Ishikawa (cell line): ENCODE measurements at regions not wholly inside any gene's neighbourhood (a gene's known extent, or its start where the extent isn't known, plus 50 kb on each side); places are given as distances from the start of the nearest gene placed in this dataset.

Source experiments
- CEBPB ChIP-seq: IDR thresholded peaks from 2 replicates; pipeline ENCODE4 v1.6.1; 2012
- CREB1 ChIP-seq: IDR thresholded peaks from 2 replicates; pipeline ENCODE4 v1.6.1; 2012; ENCODE audit warnings: low read depth
- EGR1 ChIP-seq: IDR thresholded peaks from 2 replicates; pipeline ENCODE4 v1.6.1; 2012
- EP300 ChIP-seq: IDR thresholded peaks from 2 replicates; pipeline ENCODE4 v1.6.1; 2012; ENCODE audit warnings: borderline replicate concordance
- FOXM1 ChIP-seq: IDR thresholded peaks from 2 replicates; pipeline ENCODE4 v1.6.1; 2012; ENCODE audit warnings: low read depth, borderline replicate concordance
- NFIC ChIP-seq: IDR thresholded peaks from 2 replicates; pipeline ENCODE4 v1.6.1; 2012
- RAD21 ChIP-seq: IDR thresholded peaks from 2 replicates; pipeline ENCODE4 v1.6.1; 2012; ENCODE audit warnings: low read depth
- TAF1 ChIP-seq: IDR thresholded peaks from 2 replicates; pipeline ENCODE4 v1.6.1; 2012; ENCODE audit warnings: low read depth, mild to moderate bottlenecking
- TCF12 ChIP-seq: IDR thresholded peaks from 2 replicates; pipeline ENCODE4 v1.6.1; 2012; ENCODE audit warnings: low read depth
- TEAD4 ChIP-seq: IDR thresholded peaks from 2 replicates; pipeline ENCODE4 v1.6.1; 2012
- YY1 ChIP-seq: IDR thresholded peaks from 2 replicates; pipeline ENCODE4 v1.6.1; 2012; ENCODE audit warnings: low read depth
- ZBTB7A ChIP-seq: IDR thresholded peaks from 2 replicates; pipeline ENCODE4 v1.6.1; 2012; ENCODE audit warnings: low read depth
- TF ChIP-seq, protein P1 (sequence below): IDR thresholded peaks from 2 replicates; pipeline ENCODE4 v1.6.1; 2012
- TF ChIP-seq, protein P2 (sequence below): IDR thresholded peaks from 2 replicates; pipeline ENCODE4 v1.6.1; 2012; ENCODE audit warnings: low read depth, mild to moderate bottlenecking
- TF ChIP-seq, protein P3 (sequence below): IDR thresholded peaks from 2 replicates; pipeline ENCODE4 v1.6.1; 2012

DNA sequence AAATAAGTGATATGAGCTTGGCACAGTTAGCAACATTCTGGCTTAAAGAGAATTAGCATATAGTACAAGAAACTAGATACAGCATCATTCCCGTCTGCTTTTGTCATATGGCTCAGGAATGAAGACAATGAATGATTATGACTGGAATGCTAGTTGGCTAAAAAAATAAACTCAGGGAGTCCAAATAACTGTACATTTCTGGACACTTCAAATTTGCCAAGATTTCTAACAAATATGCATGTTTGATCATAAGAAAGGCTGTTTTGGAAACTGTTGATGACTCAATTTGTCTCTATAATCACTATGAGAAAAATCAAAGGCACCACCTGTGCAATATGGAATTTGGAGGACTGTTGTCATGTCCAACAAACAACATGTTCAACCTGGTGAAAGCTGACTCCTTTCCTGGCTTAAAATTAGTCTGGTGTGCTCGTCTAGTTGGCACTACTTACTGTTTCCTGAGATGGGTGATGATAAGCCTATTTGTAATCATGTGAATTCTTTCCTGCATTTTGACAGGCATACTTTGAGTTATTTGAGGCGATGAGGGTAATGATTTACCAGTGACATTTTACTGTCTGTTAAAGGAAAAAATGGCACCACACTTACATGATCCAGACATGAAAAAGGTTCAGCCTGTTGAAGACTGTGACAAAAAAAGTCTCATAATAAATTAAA, 133.9 kb upstream of the CDH20 start:
- TF ChIP-seq TAF1 (no peak), TEAD4 (no peak), CREB1 (no peak), NFIC (no peak), EP300 (no peak), RAD21 (no peak)
- TF ChIP-seq, protein P1, sequence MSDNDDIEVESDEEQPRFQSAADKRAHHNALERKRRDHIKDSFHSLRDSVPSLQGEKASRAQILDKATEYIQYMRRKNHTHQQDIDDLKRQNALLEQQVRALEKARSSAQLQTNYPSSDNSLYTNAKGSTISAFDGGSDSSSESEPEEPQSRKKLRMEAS: no peak
- TF ChIP-seq, protein P2, sequence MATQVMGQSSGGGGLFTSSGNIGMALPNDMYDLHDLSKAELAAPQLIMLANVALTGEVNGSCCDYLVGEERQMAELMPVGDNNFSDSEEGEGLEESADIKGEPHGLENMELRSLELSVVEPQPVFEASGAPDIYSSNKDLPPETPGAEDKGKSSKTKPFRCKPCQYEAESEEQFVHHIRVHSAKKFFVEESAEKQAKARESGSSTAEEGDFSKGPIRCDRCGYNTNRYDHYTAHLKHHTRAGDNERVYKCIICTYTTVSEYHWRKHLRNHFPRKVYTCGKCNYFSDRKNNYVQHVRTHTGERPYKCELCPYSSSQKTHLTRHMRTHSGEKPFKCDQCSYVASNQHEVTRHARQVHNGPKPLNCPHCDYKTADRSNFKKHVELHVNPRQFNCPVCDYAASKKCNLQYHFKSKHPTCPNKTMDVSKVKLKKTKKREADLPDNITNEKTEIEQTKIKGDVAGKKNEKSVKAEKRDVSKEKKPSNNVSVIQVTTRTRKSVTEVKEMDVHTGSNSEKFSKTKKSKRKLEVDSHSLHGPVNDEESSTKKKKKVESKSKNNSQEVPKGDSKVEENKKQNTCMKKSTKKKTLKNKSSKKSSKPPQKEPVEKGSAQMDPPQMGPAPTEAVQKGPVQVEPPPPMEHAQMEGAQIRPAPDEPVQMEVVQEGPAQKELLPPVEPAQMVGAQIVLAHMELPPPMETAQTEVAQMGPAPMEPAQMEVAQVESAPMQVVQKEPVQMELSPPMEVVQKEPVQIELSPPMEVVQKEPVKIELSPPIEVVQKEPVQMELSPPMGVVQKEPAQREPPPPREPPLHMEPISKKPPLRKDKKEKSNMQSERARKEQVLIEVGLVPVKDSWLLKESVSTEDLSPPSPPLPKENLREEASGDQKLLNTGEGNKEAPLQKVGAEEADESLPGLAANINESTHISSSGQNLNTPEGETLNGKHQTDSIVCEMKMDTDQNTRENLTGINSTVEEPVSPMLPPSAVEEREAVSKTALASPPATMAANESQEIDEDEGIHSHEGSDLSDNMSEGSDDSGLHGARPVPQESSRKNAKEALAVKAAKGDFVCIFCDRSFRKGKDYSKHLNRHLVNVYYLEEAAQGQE: no peak

DNA sequence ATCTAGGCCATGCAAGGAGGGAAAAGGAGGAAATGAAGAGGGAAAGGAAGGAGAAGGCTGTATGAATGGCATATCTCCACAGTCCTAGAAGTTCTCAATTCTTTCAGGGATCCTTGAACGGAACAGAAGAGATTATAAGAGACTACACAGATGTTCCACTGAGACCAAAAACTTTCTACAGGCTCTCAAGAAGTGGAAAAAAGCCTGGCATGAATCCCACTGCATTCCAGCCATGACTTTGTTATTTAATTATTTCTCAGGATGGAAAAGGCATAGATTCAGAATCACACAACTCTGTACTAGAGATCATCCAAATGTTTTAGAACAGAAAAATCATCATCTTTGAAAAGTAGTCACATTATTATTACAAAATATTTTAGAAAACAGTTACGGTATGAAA, 131.7 kb upstream of the CDH20 start:
- TF ChIP-seq CREB1 (no peak), FOXM1 (no peak), EGR1 (no peak), ZBTB7A (no peak), TAF1 (no peak), TCF12 (no peak), TEAD4 (no peak), YY1 (no peak), NFIC (no peak), EP300 (no peak), CEBPB (no peak)
- TF ChIP-seq, protein P2: no peak

DNA sequence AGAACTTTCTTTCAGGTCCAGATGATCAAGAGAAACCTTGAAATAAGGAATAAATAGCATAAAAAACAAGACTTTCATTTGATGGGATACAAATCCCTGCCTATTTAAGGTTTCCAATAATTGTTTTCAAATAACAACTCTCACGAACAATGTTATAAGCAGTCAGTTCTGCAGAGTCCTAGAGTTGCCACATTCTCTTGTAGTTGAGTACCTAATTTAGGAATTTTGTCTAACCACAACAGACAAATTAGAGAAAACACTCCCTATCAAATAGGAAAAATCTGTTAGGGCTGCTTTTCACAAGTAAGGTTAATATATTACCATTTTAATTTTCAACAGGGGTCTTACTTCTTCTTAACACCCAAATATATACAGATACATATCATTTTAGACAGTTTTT, 130.1 kb upstream of the CDH20 start:
- no peak for TF ChIP-seq RAD21
- no peak for TF ChIP-seq FOXM1
- no peak for TF ChIP-seq EP300
- no peak for TF ChIP-seq CREB1
- no peak for TF ChIP-seq EGR1
- no peak for TF ChIP-seq YY1

DNA sequence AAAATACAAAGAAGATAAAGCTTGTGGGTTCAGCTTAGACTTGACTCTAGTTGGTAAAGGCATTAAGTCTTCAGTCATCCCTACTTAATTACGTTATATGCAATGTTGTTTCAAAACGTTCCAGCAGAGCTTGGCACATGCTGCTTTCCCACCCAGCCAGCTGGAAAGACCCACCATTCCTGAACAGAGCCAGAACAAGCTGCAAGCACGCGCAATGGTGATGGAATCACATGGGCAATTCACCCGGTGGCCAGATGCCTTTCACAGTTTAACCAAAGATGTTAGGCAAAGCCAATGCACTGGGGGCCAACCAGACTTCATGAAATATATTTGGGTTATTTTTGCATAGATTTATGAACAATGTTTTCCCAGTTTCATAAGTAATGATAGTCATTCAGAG, 123.4 kb upstream of the CDH20 start:
- TF ChIP-seq TAF1 (no peak), TCF12 (no peak), ZBTB7A (no peak), NFIC (no peak), EP300 (no peak), CREB1 (no peak), FOXM1 (no peak), TEAD4 (no peak), YY1 (no peak), EGR1 (no peak)
- TF ChIP-seq, protein P1: no peak

DNA sequence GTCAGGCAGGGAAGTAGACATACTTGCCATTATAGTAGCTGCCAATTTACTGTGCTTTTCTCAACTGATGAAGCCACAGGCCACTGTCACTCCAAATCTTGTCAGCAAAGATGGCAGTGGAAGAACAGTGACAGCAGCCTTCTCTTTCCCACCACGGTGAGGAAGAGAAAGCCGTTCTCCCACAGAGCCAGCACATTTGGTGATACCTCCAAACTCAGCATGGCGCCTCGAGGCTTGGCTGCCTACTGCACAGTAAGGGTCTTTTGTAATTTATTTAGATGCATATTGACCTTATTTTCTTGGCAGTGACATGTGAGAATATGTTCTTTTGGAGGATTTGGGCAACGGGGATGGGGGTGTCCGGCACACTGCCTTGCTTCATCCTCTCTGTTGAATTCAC, 117.2 kb upstream of the CDH20 start:
- TF ChIP-seq, protein P1: no peak
- TF ChIP-seq, protein P3, sequence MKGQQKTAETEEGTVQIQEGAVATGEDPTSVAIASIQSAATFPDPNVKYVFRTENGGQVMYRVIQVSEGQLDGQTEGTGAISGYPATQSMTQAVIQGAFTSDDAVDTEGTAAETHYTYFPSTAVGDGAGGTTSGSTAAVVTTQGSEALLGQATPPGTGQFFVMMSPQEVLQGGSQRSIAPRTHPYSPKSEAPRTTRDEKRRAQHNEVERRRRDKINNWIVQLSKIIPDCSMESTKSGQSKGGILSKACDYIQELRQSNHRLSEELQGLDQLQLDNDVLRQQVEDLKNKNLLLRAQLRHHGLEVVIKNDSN: no peak
- TF ChIP-seq TCF12: no peak
- TF ChIP-seq EP300: no peak
- no peak for TF ChIP-seq RAD21
- TF ChIP-seq, protein P2: no peak
- no peak for TF ChIP-seq FOXM1
- no peak for TF ChIP-seq YY1
- no peak for TF ChIP-seq EGR1
- TF ChIP-seq CREB1: no peak
- TF ChIP-seq ZBTB7A: no peak
- TF ChIP-seq TEAD4: no peak
- TF ChIP-seq NFIC: no peak
